GM23338 (cell line): ENCODE measurements at regions not wholly inside any gene's neighbourhood (a gene's known extent, or its start where the extent isn't known, plus 50 kb on each side); places are given as distances from the start of the nearest gene placed in this dataset.

Experiments
- ATAC-seq: fragments of 200-7000 bp; cut with Tn5 transposase; 3 replicates; pipeline ENCODE4 v1.9.1; 2020
- DNase-seq: peaks from one replicate; pipeline ENCODE4 v3.0.0-alpha.2; 2015; ENCODE audit warnings: low spot score
- H2AFZ ChIP-seq: fragments of 200-600 bp; sonication (generic); 2 replicates; pipeline ENCODE4 v1.8.0; 2016; ENCODE audit warnings: antibody characterized with exemption, mild to moderate bottlenecking, moderate library complexity
- H3F3A ChIP-seq: fragments of 200-600 bp; sonication (generic); replicated peaks from 2 replicates; pipeline ENCODE4 v1.8.0; 2017; ENCODE audit warnings: antibody characterized with exemption, mixed run types, low read depth
- H3K27ac ChIP-seq: fragments of 200-600 bp; sonication (generic); 2 replicates; pipeline ENCODE4 v1.6.1; 2016; ENCODE audit warnings: low read depth
- H3K27me3 ChIP-seq: fragments of 200-600 bp; sonication (generic); 2 replicates; pipeline ENCODE4 v1.8.0; 2016; ENCODE audit warnings: mild to moderate bottlenecking, mixed run types, moderate library complexity; ENCODE audit not compliant: insufficient read depth
- H3K36me3 ChIP-seq: fragments of 200-600 bp; sonication (generic); 2 replicates; pipeline ENCODE4 v1.8.0; 2016; ENCODE audit warnings: mild to moderate bottlenecking; ENCODE audit not compliant: insufficient read depth
- H3K4me1 ChIP-seq: fragments of 200-600 bp; sonication (generic); 2 replicates; pipeline ENCODE4 v1.8.0; 2016; ENCODE audit warnings: mild to moderate bottlenecking, moderate library complexity; ENCODE audit not compliant: insufficient read depth
- H3K4me2 ChIP-seq: fragments of 200-600 bp; sonication (generic); 2 replicates; pipeline ENCODE4 v1.7.1; 2017; ENCODE audit warnings: mixed run types
- H3K4me3 ChIP-seq: fragments of 200-600 bp; sonication (generic); 2 replicates; pipeline ENCODE4 v1.6.1; 2016; ENCODE audit warnings: mixed run types
- H3K79me2 ChIP-seq: fragments of 200-600 bp; sonication (generic); replicated peaks from 2 replicates; pipeline ENCODE4 v1.8.0; 2017; ENCODE audit warnings: mild to moderate bottlenecking; ENCODE audit not compliant: insufficient read depth
- H3K9me2 ChIP-seq: fragments of 200-600 bp; sonication (generic); 2 replicates; pipeline ENCODE4 v1.8.0; 2017; ENCODE audit not compliant: insufficient read depth
- H4K20me1 ChIP-seq: fragments of 200-600 bp; sonication (generic); replicated peaks from 2 replicates; pipeline ENCODE4 v1.8.0; 2017; ENCODE audit warnings: mild to moderate bottlenecking; ENCODE audit not compliant: insufficient read depth
- H3K27ac Mint-ChIP-seq: 2 replicates; pipeline ENCODE4 v1.8.0; 2020; ENCODE audit warnings: inconsistent platforms, mild to moderate bottlenecking, moderate library complexity, mixed read lengths
- H3K27me3 Mint-ChIP-seq: 3 replicates; pipeline ENCODE4 v1.8.0; 2022; ENCODE audit warnings: low read depth, mild to moderate bottlenecking, moderate library complexity, mixed read lengths, inconsistent platforms; ENCODE audit not compliant: insufficient read depth, poor library complexity
- H3K36me3 Mint-ChIP-seq: 3 replicates; pipeline ENCODE4 v1.8.0; 2021; ENCODE audit warnings: low read depth, mild to moderate bottlenecking, inconsistent platforms, moderate library complexity, mixed read lengths
- H3K4me1 Mint-ChIP-seq: 3 replicates; pipeline ENCODE4 v1.8.0; 2020; ENCODE audit warnings: mild to moderate bottlenecking, inconsistent platforms, mixed read lengths
- H3K4me3 Mint-ChIP-seq: 3 replicates; pipeline ENCODE4 v1.8.0; 2021; ENCODE audit warnings: moderate library complexity, mild to moderate bottlenecking, inconsistent platforms, mixed read lengths
- H3K9me3 Mint-ChIP-seq: 3 replicates; pipeline ENCODE4 v1.8.0; 2020; ENCODE audit warnings: moderate library complexity, mild to moderate bottlenecking, inconsistent platforms, mixed read lengths
- EZH2 ChIP-seq: fragments of 200-600 bp; sonication (generic); IDR thresholded peaks from one replicate; pipeline ENCODE4 v1.8.0; 2017; ENCODE audit warnings: antibody characterized with exemption, mild to moderate bottlenecking, low read depth; ENCODE audit not compliant: unreplicated experiment
- EZH2phosphoT487 ChIP-seq: fragments of 200-600 bp; sonication (generic); IDR thresholded peaks from one replicate; pipeline ENCODE4 v1.8.1; 2018; ENCODE audit warnings: antibody characterized with exemption; ENCODE audit not compliant: unreplicated experiment
- JUNB ChIP-seq: IDR thresholded peaks from one replicate; pipeline ENCODE4 v1.6.1; 2016; ENCODE audit warnings: antibody characterized with exemption; ENCODE audit not compliant: unreplicated experiment
- POLR2AphosphoS5 ChIP-seq: IDR thresholded peaks from 2 replicates; pipeline ENCODE4 v1.6.1; 2016; ENCODE audit warnings: antibody characterized with exemption, low read depth
- STAT1 ChIP-seq: IDR thresholded peaks from one replicate; pipeline ENCODE4 v1.6.1; 2016; ENCODE audit warnings: antibody characterized with exemption; ENCODE audit not compliant: unreplicated experiment
- ZNF114 ChIP-seq: fragments of 250-450 bp; sonication (Bioruptor Pico); IDR thresholded peaks from 2 replicates; pipeline ENCODE4 v1.5.0; 2020; ENCODE audit warnings: mild to moderate bottlenecking, moderate library complexity
- TF ChIP-seq, protein P1 (sequence below), 2 experiments: fragments of 200-600 bp in 1 of 2; sonication (generic) in 1 of 2; conservative IDR thresholded peaks; 2 replicates each; pipeline versions ENCODE4 v1.5.1 to v1.6.1; 2016 to 2017; ENCODE audit warnings: antibody characterized with exemption in 2 of 2, low read depth in 2 of 2, mild to moderate bottlenecking in 2 of 2, moderate library complexity in 1 of 2
- TF ChIP-seq, protein P2 (sequence below): IDR thresholded peaks from one replicate; pipeline ENCODE4 v1.6.1; 2018; ENCODE audit warnings: antibody characterized with exemption; ENCODE audit not compliant: unreplicated experiment
- TF ChIP-seq, protein P3 (sequence below): fragments of 250-450 bp; sonication (Bioruptor Pico); IDR thresholded peaks from 2 replicates; pipeline ENCODE4 v1.5.0; 2020; ENCODE audit warnings: mild to moderate bottlenecking, moderate library complexity

DNA sequence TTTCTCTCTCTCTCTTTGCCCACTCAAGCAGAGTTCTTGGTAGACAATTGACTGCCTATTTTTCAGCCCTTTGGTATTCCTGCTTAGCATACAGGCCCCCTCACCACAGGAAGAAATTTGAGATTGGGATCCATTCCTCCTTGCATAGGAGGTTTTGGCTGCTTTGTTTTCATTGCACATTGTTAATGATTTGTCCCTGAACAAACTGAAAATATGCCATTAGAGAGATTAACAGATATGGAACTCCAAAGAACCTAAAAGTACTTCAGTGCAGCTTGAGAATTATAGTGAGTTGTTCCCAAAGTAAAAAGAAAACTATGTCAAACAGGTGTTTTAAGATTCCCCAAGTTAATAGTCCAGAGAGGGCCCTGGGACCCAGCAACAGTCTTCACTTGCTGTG is 200.0 kb downstream of the TTLL7 start:
- H3K27me3 Mint-ChIP-seq = no peaks in the 10 kb centered on the region
- no peak overlapping the region for H3K27ac Mint-ChIP-seq
- no peak overlapping the region for H3K4me3 Mint-ChIP-seq
- Histone ChIP-seq H3K27ac (no peak overlapping the region), H4K20me1 (no peaks in the 10 kb centered on the region), H3K9me2 (peaks cover 11% of the 10 kb centered on the region), H3F3A (no peaks in the 10 kb centered on the region), H3K4me3 (no peak overlapping the region), H3K36me3 (no peaks in the 10 kb centered on the region), H3K4me1 (peaks cover 4% of the 10 kb centered on the region; the same call in 1 of the 2 replicates), H2AFZ (no peak overlapping the region), H3K4me2 (no peak overlapping the region), H3K79me2 (no peaks in the 10 kb centered on the region), H3K27me3 (no peaks in the 10 kb centered on the region)
- ATAC-seq = no peak
- H3K36me3 Mint-ChIP-seq = no peaks in the 10 kb centered on the region
- TF ChIP-seq JUNB (no peak), EZH2 (no peak), POLR2AphosphoS5 (no peak), ZNF114 (no peak), STAT1 (no peak), EZH2phosphoT487 (no peak)
- TF ChIP-seq, protein P1, sequence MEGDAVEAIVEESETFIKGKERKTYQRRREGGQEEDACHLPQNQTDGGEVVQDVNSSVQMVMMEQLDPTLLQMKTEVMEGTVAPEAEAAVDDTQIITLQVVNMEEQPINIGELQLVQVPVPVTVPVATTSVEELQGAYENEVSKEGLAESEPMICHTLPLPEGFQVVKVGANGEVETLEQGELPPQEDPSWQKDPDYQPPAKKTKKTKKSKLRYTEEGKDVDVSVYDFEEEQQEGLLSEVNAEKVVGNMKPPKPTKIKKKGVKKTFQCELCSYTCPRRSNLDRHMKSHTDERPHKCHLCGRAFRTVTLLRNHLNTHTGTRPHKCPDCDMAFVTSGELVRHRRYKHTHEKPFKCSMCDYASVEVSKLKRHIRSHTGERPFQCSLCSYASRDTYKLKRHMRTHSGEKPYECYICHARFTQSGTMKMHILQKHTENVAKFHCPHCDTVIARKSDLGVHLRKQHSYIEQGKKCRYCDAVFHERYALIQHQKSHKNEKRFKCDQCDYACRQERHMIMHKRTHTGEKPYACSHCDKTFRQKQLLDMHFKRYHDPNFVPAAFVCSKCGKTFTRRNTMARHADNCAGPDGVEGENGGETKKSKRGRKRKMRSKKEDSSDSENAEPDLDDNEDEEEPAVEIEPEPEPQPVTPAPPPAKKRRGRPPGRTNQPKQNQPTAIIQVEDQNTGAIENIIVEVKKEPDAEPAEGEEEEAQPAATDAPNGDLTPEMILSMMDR (conservative IDR thresholded peaks at IDR 0.05; ENCODE audit: low read depth in 2 of 2) = no peak
- TF ChIP-seq, protein P2, sequence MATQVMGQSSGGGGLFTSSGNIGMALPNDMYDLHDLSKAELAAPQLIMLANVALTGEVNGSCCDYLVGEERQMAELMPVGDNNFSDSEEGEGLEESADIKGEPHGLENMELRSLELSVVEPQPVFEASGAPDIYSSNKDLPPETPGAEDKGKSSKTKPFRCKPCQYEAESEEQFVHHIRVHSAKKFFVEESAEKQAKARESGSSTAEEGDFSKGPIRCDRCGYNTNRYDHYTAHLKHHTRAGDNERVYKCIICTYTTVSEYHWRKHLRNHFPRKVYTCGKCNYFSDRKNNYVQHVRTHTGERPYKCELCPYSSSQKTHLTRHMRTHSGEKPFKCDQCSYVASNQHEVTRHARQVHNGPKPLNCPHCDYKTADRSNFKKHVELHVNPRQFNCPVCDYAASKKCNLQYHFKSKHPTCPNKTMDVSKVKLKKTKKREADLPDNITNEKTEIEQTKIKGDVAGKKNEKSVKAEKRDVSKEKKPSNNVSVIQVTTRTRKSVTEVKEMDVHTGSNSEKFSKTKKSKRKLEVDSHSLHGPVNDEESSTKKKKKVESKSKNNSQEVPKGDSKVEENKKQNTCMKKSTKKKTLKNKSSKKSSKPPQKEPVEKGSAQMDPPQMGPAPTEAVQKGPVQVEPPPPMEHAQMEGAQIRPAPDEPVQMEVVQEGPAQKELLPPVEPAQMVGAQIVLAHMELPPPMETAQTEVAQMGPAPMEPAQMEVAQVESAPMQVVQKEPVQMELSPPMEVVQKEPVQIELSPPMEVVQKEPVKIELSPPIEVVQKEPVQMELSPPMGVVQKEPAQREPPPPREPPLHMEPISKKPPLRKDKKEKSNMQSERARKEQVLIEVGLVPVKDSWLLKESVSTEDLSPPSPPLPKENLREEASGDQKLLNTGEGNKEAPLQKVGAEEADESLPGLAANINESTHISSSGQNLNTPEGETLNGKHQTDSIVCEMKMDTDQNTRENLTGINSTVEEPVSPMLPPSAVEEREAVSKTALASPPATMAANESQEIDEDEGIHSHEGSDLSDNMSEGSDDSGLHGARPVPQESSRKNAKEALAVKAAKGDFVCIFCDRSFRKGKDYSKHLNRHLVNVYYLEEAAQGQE = no peak
- TF ChIP-seq, protein P3, sequence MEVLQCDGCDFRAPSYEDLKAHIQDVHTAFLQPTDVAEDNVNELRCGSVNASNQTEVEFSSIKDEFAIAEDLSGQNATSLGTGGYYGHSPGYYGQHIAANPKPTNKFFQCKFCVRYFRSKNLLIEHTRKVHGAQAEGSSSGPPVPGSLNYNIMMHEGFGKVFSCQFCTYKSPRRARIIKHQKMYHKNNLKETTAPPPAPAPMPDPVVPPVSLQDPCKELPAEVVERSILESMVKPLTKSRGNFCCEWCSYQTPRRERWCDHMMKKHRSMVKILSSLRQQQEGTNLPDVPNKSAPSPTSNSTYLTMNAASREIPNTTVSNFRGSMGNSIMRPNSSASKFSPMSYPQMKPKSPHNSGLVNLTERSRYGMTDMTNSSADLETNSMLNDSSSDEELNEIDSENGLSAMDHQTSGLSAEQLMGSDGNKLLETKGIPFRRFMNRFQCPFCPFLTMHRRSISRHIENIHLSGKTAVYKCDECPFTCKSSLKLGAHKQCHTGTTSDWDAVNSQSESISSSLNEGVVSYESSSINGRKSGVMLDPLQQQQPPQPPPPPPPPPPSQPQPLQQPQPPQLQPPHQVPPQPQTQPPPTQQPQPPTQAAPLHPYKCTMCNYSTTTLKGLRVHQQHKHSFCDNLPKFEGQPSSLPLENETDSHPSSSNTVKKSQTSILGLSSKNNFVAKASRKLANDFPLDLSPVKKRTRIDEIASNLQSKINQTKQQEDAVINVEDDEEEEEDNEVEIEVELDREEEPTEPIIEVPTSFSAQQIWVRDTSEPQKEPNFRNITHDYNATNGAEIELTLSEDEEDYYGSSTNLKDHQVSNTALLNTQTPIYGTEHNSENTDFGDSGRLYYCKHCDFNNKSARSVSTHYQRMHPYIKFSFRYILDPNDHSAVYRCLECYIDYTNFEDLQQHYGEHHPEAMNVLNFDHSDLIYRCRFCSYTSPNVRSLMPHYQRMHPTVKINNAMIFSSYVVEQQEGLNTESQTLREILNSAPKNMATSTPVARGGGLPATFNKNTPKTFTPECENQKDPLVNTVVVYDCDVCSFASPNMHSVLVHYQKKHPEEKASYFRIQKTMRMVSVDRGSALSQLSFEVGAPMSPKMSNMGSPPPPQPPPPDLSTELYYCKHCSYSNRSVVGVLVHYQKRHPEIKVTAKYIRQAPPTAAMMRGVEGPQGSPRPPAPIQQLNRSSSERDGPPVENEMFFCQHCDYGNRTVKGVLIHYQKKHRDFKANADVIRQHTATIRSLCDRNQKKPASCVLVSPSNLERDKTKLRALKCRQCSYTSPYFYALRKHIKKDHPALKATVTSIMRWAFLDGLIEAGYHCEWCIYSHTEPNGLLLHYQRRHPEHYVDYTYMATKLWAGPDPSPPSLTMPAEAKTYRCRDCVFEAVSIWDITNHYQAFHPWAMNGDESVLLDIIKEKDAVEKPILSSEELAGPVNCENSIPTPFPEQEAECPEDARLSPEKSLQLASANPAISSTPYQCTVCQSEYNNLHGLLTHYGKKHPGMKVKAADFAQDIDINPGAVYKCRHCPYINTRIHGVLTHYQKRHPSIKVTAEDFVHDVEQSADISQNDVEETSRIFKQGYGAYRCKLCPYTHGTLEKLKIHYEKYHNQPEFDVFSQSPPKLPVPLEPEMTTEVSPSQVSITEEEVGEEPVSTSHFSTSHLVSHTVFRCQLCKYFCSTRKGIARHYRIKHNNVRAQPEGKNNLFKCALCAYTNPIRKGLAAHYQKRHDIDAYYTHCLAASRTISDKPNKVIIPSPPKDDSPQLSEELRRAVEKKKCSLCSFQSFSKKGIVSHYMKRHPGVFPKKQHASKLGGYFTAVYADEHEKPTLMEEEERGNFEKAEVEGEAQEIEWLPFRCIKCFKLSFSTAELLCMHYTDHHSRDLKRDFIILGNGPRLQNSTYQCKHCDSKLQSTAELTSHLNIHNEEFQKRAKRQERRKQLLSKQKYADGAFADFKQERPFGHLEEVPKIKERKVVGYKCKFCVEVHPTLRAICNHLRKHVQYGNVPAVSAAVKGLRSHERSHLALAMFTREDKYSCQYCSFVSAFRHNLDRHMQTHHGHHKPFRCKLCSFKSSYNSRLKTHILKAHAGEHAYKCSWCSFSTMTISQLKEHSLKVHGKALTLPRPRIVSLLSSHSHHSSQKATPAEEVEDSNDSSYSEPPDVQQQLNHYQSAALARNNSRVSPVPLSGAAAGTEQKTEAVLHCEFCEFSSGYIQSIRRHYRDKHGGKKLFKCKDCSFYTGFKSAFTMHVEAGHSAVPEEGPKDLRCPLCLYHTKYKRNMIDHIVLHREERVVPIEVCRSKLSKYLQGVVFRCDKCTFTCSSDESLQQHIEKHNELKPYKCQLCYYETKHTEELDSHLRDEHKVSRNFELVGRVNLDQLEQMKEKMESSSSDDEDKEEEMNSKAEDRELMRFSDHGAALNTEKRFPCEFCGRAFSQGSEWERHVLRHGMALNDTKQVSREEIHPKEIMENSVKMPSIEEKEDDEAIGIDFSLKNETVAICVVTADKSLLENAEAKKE (CRISPR knock-in tag) = no peak
- H3K9me3 Mint-ChIP-seq = no peaks in the 10 kb centered on the region
- H3K4me1 Mint-ChIP-seq = peaks cover 27% of the 10 kb centered on the region
- DNase-seq = no peak
